HEK293 (cell line): ENCODE measurements at regions not wholly inside any gene's neighbourhood (a gene's known extent, or its start where the extent isn't known, plus 50 kb on each side); places are given as distances from the start of the nearest gene placed in this dataset.

ENCODE experiments used
- CTCF ChIA-PET: fragments of 350-600 bp; formaldehyde crosslinking; extraction: SDS; loops from one replicate; lab custom pipeline; 2021; ENCODE audit warnings: antibody characterized with exemption; lab: Yijun Ruan, JAX
- POLR2A ChIA-PET: fragments of 300-600 bp; formaldehyde crosslinking; extraction: SDS; loops from one replicate; lab custom pipeline; 2020; ENCODE audit warnings: antibody characterized with exemption, inconsistent platforms; lab: Yijun Ruan, JAX
- H3K27ac ChIP-seq: fragments of 200-500 bp; sonication (Bioruptor generic); 2 replicates; pipeline ENCODE4 v1.5.1; 2014; ENCODE audit warnings: low read depth, low read length, control low read depth, inconsistent platforms; ENCODE audit errors: extremely low read depth
- H3K36me3 ChIP-seq, 2 experiments: fragments of 200-500 bp in 1 of 2; sonication (Bioruptor generic) in 1 of 2; 1 replicate in 1 of 2; 2 replicates in 1 of 2; pipeline ENCODE4 v1.5.1; 2014 to 2017; ENCODE audit warnings: inconsistent platforms in 2 of 2, low read length in 2 of 2; ENCODE audit not compliant: control insufficient read depth in 2 of 2, insufficient read depth in 1 of 2
- H3K4me1 ChIP-seq: fragments of 200-500 bp; sonication (Bioruptor generic); 2 replicates; pipeline ENCODE4 v1.5.1; 2014; ENCODE audit warnings: mild to moderate bottlenecking, low read length, inconsistent platforms; ENCODE audit not compliant: control insufficient read depth, insufficient read depth
- H3K4me3 ChIP-seq: 2 replicates; pipeline ENCODE4 v1.5.1; 2011; ENCODE audit warnings: low read depth, mild to moderate bottlenecking, control low read depth, low read length, moderate library complexity
- H3K9me3 ChIP-seq: fragments of 200-500 bp; sonication (Bioruptor generic); 2 replicates; pipeline ENCODE4 v1.5.1; 2014; ENCODE audit warnings: low read depth, low read length, inconsistent platforms; ENCODE audit not compliant: control insufficient read depth, insufficient read depth
- ATF2 ChIP-seq: fragments of 450-650 bp; formaldehyde crosslinking; IDR thresholded peaks from 2 replicates; pipeline ENCODE4 v1.5.1; 2016; ENCODE audit warnings: missing biosample characterization, missing genetic modification characterization, low read depth
- FEZF1 ChIP-seq: fragments of 450-650 bp; formaldehyde crosslinking; IDR thresholded peaks from 2 replicates; pipeline ENCODE4 v1.5.1; 2016; ENCODE audit warnings: missing biosample characterization, missing genetic modification characterization
- KLF10 ChIP-seq: fragments of 450-650 bp; IDR thresholded peaks from 2 replicates; pipeline ENCODE4 v1.5.1; 2018; ENCODE audit warnings: missing biosample characterization, mild to moderate bottlenecking, missing genetic modification characterization
- MEIS1 ChIP-seq: sonication (generic); formaldehyde crosslinking; IDR thresholded peaks from 2 replicates; pipeline ENCODE4 v1.8.1; 2022; ENCODE audit warnings: missing genetic modification reagents, mild to moderate bottlenecking, borderline replicate concordance
- MZF1 ChIP-seq: fragments of 450-650 bp; formaldehyde crosslinking; IDR thresholded peaks from 2 replicates; pipeline ENCODE4 v1.5.1; 2017; ENCODE audit warnings: missing biosample characterization, missing genetic modification characterization, borderline replicate concordance
- ZBTB8A ChIP-seq: fragments of 450-650 bp; formaldehyde crosslinking; IDR thresholded peaks from 2 replicates; pipeline ENCODE4 v1.5.1; 2016; ENCODE audit warnings: missing biosample characterization, missing genetic modification characterization
- ZNF112 ChIP-seq: fragments of 450-650 bp; formaldehyde crosslinking; IDR thresholded peaks from 2 replicates; pipeline ENCODE4 v1.5.0; 2017; ENCODE audit warnings: missing biosample characterization, missing genetic modification characterization
- ZNF169 ChIP-seq: fragments of 450-650 bp; formaldehyde crosslinking; IDR thresholded peaks from 2 replicates; pipeline ENCODE4 v1.5.1; 2016; ENCODE audit warnings: missing biosample characterization, missing genetic modification characterization
- ZNF214 ChIP-seq: fragments of 450-650 bp; formaldehyde crosslinking; IDR thresholded peaks from 2 replicates; pipeline ENCODE4 v1.5.1; 2017; ENCODE audit warnings: missing biosample characterization, mild to moderate bottlenecking, missing genetic modification characterization, borderline replicate concordance
- ZNF239 ChIP-seq: fragments of 450-650 bp; formaldehyde crosslinking; IDR thresholded peaks from 2 replicates; pipeline ENCODE4 v1.5.1; 2016; ENCODE audit warnings: missing biosample characterization, missing genetic modification characterization
- ZNF280D ChIP-seq: fragments of 450-650 bp; formaldehyde crosslinking; IDR thresholded peaks from 2 replicates; pipeline ENCODE4 v1.5.1; 2016; ENCODE audit warnings: missing biosample characterization, missing genetic modification characterization
- ZNF311 ChIP-seq: fragments of 450-650 bp; formaldehyde crosslinking; IDR thresholded peaks from 2 replicates; pipeline ENCODE4 v1.5.1; 2017; ENCODE audit warnings: missing biosample characterization, missing genetic modification characterization, borderline replicate concordance
- ZNF341 ChIP-seq: fragments of 450-650 bp; formaldehyde crosslinking; IDR thresholded peaks from 2 replicates; pipeline ENCODE4; 2016; ENCODE audit warnings: low read depth, missing biosample characterization, missing genetic modification characterization
- ZNF366 ChIP-seq: fragments of 450-650 bp; formaldehyde crosslinking; conservative IDR thresholded peaks from 2 replicates; pipeline ENCODE4 v1.5.1; 2016; ENCODE audit warnings: missing biosample characterization, missing genetic modification characterization
- ZNF394 ChIP-seq: fragments of 450-650 bp; formaldehyde crosslinking; IDR thresholded peaks from 2 replicates; pipeline ENCODE4 v1.5.1; 2016; ENCODE audit warnings: missing biosample characterization, missing genetic modification characterization, mild to moderate bottlenecking, moderate library complexity, borderline replicate concordance
- ZNF473 ChIP-seq: fragments of 450-650 bp; formaldehyde crosslinking; IDR thresholded peaks from 2 replicates; pipeline ENCODE4 v1.5.1; 2017; ENCODE audit warnings: missing biosample characterization, missing genetic modification characterization
- ZNF626 ChIP-seq: fragments of 450-650 bp; sonication (Bioruptor Pico); formaldehyde crosslinking; IDR thresholded peaks from 2 replicates; pipeline ENCODE4 v1.5.1; 2018; ENCODE audit warnings: missing biosample characterization, missing genetic modification characterization, inconsistent platforms
- ZNF76 ChIP-seq: fragments of 450-650 bp; formaldehyde crosslinking; IDR thresholded peaks from 2 replicates; pipeline ENCODE4; 2016; ENCODE audit warnings: low read depth, missing biosample characterization, missing genetic modification characterization, borderline replicate concordance
- ZSCAN16 ChIP-seq: fragments of 450-650 bp; formaldehyde crosslinking; IDR thresholded peaks from 2 replicates; pipeline ENCODE4 v1.5.1; 2016; ENCODE audit warnings: missing biosample characterization, missing genetic modification characterization
- TF ChIP-seq, protein P1 (sequence below): fragments of 450-650 bp; formaldehyde crosslinking; IDR thresholded peaks from 2 replicates; pipeline ENCODE4 v1.5.1; 2016; ENCODE audit warnings: missing biosample characterization, missing genetic modification characterization
- TF ChIP-seq, protein P2 (sequence below): fragments of 450-650 bp; IDR thresholded peaks from 2 replicates; pipeline ENCODE4 v1.5.1; 2018; ENCODE audit warnings: missing biosample characterization, mild to moderate bottlenecking, missing genetic modification characterization
- TF ChIP-seq, protein P3 (sequence below): fragments of 450-650 bp; formaldehyde crosslinking; IDR thresholded peaks from 2 replicates; pipeline ENCODE4 v1.5.1; 2016; ENCODE audit warnings: missing biosample characterization, missing genetic modification characterization

- ChIA-PET POLR2A (no interaction called here), CTCF (no interaction called here)
- Histone ChIP-seq H3K9me3 (no peaks in the 10 kb centered on the region), H3K27ac (no peak overlapping the region), H3K4me3 (no peak overlapping the region), H3K36me3 (no peaks in the 10 kb centered on the region), H3K4me1 (no peaks in the 10 kb centered on the region)
- TF ChIP-seq ZNF76 (tag by site-specific recombination), result no peak
- peak; percentile 40 for TF ChIP-seq ATF2 (tag by site-specific recombination)
- TF ChIP-seq, all 188 proteins: peak for 1
Measured at GRCh38 chr5:167458412-167458811, 833.0 kb upstream of the WWC1 start.

- Histone ChIP-seq H3K36me3 (no peaks in the 10 kb centered on the region), H3K9me3 (no peaks in the 10 kb centered on the region), H3K27ac (no peak overlapping the region), H3K4me1 (no peaks in the 10 kb centered on the region), H3K4me3 (no peak overlapping the region)
- CTCF ChIA-PET, result interaction anchor here (0.6 kb wide), 1 partner anchor 758 kb away, joined by 4 read pairs; no protein-coding TSS in a partner anchor
- POLR2A ChIA-PET, result interaction anchor here (0.7 kb wide), 1 partner anchor 692 kb away, joined by 3 read pairs; no protein-coding TSS in a partner anchor
- TF ChIP-seq ZNF394 (tag by site-specific recombination) (no peak), ZBTB8A (tag by site-specific recombination) (no peak), ZSCAN16 (tag by site-specific recombination) (no peak), ZNF626 (tag by site-specific recombination) (no peak), ZNF280D (no peak), MEIS1 (CRISPR knock-in tag) (no peak), ZNF341 (no peak), ZNF311 (no peak)
- TF ChIP-seq, protein P1, sequence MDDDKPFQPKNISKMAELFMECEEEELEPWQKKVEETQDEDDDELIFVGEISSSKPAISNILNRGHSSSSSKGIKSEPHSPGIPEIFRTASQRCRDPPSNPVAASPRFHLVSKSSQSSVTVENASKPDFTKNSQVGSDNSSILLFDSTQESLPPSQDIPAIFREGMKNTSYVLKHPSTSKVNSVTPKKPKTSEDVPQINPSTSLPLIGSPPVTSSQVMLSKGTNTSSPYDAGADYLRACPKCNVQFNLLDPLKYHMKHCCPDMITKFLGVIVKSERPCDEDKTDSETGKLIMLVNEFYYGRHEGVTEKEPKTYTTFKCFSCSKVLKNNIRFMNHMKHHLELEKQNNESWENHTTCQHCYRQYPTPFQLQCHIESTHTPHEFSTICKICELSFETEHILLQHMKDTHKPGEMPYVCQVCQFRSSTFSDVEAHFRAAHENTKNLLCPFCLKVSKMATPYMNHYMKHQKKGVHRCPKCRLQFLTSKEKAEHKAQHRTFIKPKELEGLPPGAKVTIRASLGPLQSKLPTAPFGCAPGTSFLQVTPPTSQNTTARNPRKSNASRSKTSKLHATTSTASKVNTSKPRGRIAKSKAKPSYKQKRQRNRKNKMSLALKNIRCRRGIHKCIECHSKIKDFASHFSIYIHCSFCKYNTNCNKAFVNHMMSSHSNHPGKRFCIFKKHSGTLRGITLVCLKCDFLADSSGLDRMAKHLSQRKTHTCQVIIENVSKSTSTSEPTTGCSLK (tag by site-specific recombination), result no peak
Measured at GRCh38 chr5:167460449-167461020, 830.9 kb upstream of the WWC1 start.

- Histone ChIP-seq H3K4me1 (no peaks in the 10 kb centered on the region), H3K27ac (no peak overlapping the region), H3K36me3 (no peaks in the 10 kb centered on the region), H3K4me3 (no peak overlapping the region), H3K9me3 (no peaks in the 10 kb centered on the region)
- ChIA-PET POLR2A (no interaction called here), CTCF (no interaction called here)
- TF ChIP-seq ZNF169 (tag by site-specific recombination) (no peak), ZNF214 (tag by site-specific recombination) (no peak), ZNF112 (tag by site-specific recombination) (no peak), ZNF473 (tag by site-specific recombination) (no peak), FEZF1 (tag by site-specific recombination) (no peak), ZNF366 (tag by site-specific recombination) (no peak), ZNF239 (tag by site-specific recombination) (no peak), KLF10 (tag by site-specific recombination) (no peak), MZF1 (tag by site-specific recombination) (no peak)
- TF ChIP-seq, protein P2, sequence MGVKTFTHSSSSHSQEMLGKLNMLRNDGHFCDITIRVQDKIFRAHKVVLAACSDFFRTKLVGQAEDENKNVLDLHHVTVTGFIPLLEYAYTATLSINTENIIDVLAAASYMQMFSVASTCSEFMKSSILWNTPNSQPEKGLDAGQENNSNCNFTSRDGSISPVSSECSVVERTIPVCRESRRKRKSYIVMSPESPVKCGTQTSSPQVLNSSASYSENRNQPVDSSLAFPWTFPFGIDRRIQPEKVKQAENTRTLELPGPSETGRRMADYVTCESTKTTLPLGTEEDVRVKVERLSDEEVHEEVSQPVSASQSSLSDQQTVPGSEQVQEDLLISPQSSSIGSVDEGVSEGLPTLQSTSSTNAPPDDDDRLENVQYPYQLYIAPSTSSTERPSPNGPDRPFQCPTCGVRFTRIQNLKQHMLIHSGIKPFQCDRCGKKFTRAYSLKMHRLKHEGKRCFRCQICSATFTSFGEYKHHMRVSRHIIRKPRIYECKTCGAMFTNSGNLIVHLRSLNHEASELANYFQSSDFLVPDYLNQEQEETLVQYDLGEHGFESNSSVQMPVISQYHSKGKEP (tag by site-specific recombination), result no peak
- TF ChIP-seq, protein P3, sequence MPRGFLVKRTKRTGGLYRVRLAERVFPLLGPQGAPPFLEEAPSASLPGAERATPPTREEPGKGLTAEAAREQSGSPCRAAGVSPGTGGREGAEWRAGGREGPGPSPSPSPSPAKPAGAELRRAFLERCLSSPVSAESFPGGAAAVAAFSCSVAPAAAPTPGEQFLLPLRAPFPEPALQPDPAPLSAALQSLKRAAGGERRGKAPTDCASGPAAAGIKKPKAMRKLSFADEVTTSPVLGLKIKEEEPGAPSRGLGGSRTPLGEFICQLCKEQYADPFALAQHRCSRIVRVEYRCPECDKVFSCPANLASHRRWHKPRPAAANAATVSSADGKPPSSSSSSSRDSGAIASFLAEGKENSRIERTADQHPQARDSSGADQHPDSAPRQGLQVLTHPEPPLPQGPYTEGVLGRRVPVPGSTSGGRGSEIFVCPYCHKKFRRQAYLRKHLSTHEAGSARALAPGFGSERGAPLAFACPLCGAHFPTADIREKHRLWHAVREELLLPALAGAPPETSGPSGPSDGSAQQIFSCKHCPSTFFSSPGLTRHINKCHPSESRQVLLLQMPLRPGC (tag by site-specific recombination), result no peak
Measured at GRCh38 chr5:167463939-167464338, 827.5 kb upstream of the WWC1 start.
